ENCODE measurements at regions not wholly inside any gene's neighbourhood (a gene's known extent, or its start where the extent isn't known, plus 50 kb on each side); places are given as distances from the start of the nearest gene placed in this dataset.

GRCh38 chr5:61790678-61791077 lies 458.6 kb downstream of the ZSWIM6 start:
- Histone ChIP-seq H3K36me3 (ENCODE audit: control insufficient read depth in 2 of 4, insufficient read depth in 4 of 4, low read length in 3 of 4) (no peaks in the 10 kb centered on the region), H3K9me3 (ENCODE audit: insufficient read depth in 2 of 2, low read depth in 1 of 2, low read length in 1 of 2) (no peaks in the 10 kb centered on the region), H3K4me2 (ENCODE audit: insufficient read depth in 1 of 2, low read depth in 2 of 2, low read length in 2 of 2) (no peak overlapping the region), H3K14ac (ENCODE audit: insufficient read length) (no peak overlapping the region), H3K18ac (ENCODE audit: extremely low read depth, low read length) (no peak overlapping the region), H4K20me1 (replicated peaks in 1 of 2; ENCODE audit: control insufficient read depth in 1 of 2, insufficient read depth in 2 of 2, low read length in 2 of 2) (no peaks in the 10 kb centered on the region), H3K23ac (ENCODE audit: insufficient read length) (no peak overlapping the region), H3K23me2 (ENCODE audit: low read depth, low read length) (no peaks in the 10 kb centered on the region), H4K8ac (ENCODE audit: extremely low read depth, insufficient read depth, low read length) (no peak overlapping the region), H3K9ac (replicated peaks in 1 of 4; ENCODE audit: extremely low read depth in 1 of 4, low read depth in 3 of 4, low read length in 3 of 4) (no peak overlapping the region), H2AK5ac (ENCODE audit: low read depth, low read length) (no peak overlapping the region), H3K79me1 (ENCODE audit: low read depth, low read length) (no peaks in the 10 kb centered on the region), H3K4me1 (replicated peaks in 1 of 4; ENCODE audit: control insufficient read depth in 3 of 4, insufficient read depth in 4 of 4, low read length in 3 of 4) (no peaks in the 10 kb centered on the region; a peak in 1 of 7 replicates), H3K79me2 (ENCODE audit: control insufficient read depth in 1 of 2, insufficient read depth in 2 of 2, low read length in 2 of 2) (no peaks in the 10 kb centered on the region), H4K5ac (ENCODE audit: insufficient read length, low read depth, low read length) (no peak overlapping the region), H2BK15ac (ENCODE audit: low read length) (no peak overlapping the region), H3K27ac (ENCODE audit: low read depth, low read length) (no peak overlapping the region), H3K56ac (replicated peaks; ENCODE audit: insufficient read length, low read depth, low read length) (no peak overlapping the region), H3K4me3 (ENCODE audit: extremely low read depth in 1 of 4, insufficient read depth in 2 of 4, low read depth in 3 of 4, low read length in 4 of 4) (no peak overlapping the region), H2BK20ac (ENCODE audit: low read length) (no peak overlapping the region), H4K91ac (replicated peaks; ENCODE audit: insufficient read length, low read length) (no peak overlapping the region), H2BK12ac (ENCODE audit: low read depth, low read length) (no peak overlapping the region), H3K27me3 (replicated peaks in 1 of 4; ENCODE audit: control insufficient read depth in 3 of 4, extremely low read depth in 1 of 4, insufficient read depth in 3 of 4, low read length in 3 of 4) (no peaks in the 10 kb centered on the region), H3K4ac (replicated peaks; ENCODE audit: insufficient read length, low read depth, low read length) (no peak overlapping the region), H2AFZ (ENCODE audit: low read length) (no peak overlapping the region), H2BK120ac (replicated peaks; ENCODE audit: low read depth, low read length) (no peak overlapping the region), H2BK5ac (ENCODE audit: low read depth, low read length) (no peak overlapping the region)
- no peak for DNase-seq (ENCODE audit: low read depth in 1 of 2, low spot score in 2 of 2)
- POLR2A ChIA-PET (ENCODE audit: partially characterized antibody) = no interaction called here
- WGBS, 2 experiments (ENCODE audit: extremely low coverage in 1 of 2, insufficient coverage in 1 of 2, insufficient read length in 1 of 2, insufficient replicate concordance in 2 of 2, low coverage in 1 of 2, low lambda C conversion rate in 2 of 2, missing lambda C conversion rate in 1 of 2) = 85% methylated on average over 2 of the region's 2 CpGs; no CpG with 5 or more reads in 1 of the 2 experiments
- FAIRE-seq = no peak
- CTCF ChIA-PET (ENCODE audit: partially characterized antibody) = interaction anchor here (0.8 to 1.4 kb wide), 3 partner anchors 18 to 24 kb away, joined by 3 to 4 read pairs (median 4); no protein-coding TSS in a partner anchor
- TF ChIP-seq NRF1 (IDR thresholded peaks at IDR 0.05; ENCODE audit: low read depth, low read length) (no peak), KDM5A (IDR thresholded peaks at IDR 0.05; ENCODE audit: low read length) (no peak), EGR1 (IDR thresholded peaks at IDR 0.05; ENCODE audit: borderline replicate concordance, low read depth, low read length) (no peak), ASH2L (IDR thresholded peaks at IDR 0.05; ENCODE audit: low read length) (no peak), RAD21 (IDR thresholded peaks at IDR 0.05 in 1 of 2, conservative IDR thresholded peaks at IDR 0.05 in 1 of 2; ENCODE audit: low read depth in 2 of 2, low read length in 2 of 2) (no peak), BACH1 (IDR thresholded peaks at IDR 0.05; ENCODE audit: low read length) (no peak), EZH2 (IDR thresholded peaks at IDR 0.05; ENCODE audit: low read depth, low read length, severe bottlenecking) (no peak)
- TF ChIP-seq, protein P1, sequence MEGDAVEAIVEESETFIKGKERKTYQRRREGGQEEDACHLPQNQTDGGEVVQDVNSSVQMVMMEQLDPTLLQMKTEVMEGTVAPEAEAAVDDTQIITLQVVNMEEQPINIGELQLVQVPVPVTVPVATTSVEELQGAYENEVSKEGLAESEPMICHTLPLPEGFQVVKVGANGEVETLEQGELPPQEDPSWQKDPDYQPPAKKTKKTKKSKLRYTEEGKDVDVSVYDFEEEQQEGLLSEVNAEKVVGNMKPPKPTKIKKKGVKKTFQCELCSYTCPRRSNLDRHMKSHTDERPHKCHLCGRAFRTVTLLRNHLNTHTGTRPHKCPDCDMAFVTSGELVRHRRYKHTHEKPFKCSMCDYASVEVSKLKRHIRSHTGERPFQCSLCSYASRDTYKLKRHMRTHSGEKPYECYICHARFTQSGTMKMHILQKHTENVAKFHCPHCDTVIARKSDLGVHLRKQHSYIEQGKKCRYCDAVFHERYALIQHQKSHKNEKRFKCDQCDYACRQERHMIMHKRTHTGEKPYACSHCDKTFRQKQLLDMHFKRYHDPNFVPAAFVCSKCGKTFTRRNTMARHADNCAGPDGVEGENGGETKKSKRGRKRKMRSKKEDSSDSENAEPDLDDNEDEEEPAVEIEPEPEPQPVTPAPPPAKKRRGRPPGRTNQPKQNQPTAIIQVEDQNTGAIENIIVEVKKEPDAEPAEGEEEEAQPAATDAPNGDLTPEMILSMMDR (IDR thresholded peaks at IDR 0.05; ENCODE audit: control extremely low read depth in 1 of 3, insufficient read depth in 1 of 3, low read depth in 1 of 3, low read length in 3 of 3) = no peak
